Adrenal gland (tissue), 9 donors: ENCODE measurements at regions not wholly inside any gene's neighbourhood (a gene's known extent, or its start where the extent isn't known, plus 50 kb on each side); places are given as distances from the start of the nearest gene placed in this dataset.

Experiments used
- DNase-seq, 7 donors: peaks; one replicate each; pipeline ENCODE4 v3.0.0-alpha.2; 2019 to 2020
- H3K27ac ChIP-seq, 5 donors: fragments of 200-600 bp; sonication (generic) in 4 of 5; 1 replicate in 3 of 5; 2 replicates in 2 of 5; pipeline versions ENCODE4 v1.5.1 to v1.8.0; 2016 to 2020; ENCODE audit warnings: mild to moderate bottlenecking in 1 of 5
- H3K27me3 ChIP-seq: fragments of 200-600 bp; 2 replicates; pipeline ENCODE4 v1.8.0; 2021
- H3K36me3 ChIP-seq, 2 donors: fragments of 200-600 bp; replicated peaks in 1 of 2; 1 replicate in 1 of 2; 2 replicates in 1 of 2; pipeline versions ENCODE4 v1.5.1 to v1.8.0; 2018 to 2022
- H3K4me1 ChIP-seq, 2 donors: fragments of 200-600 bp; replicated peaks in 1 of 2; 1 replicate in 1 of 2; 2 replicates in 1 of 2; pipeline versions ENCODE4 v1.5.1 to v1.8.0; 2018 to 2021
- H3K4me3 ChIP-seq, 4 donors: fragments of 200-600 bp; sonication (generic) in 3 of 4; one replicate each; pipeline ENCODE4 v1.5.1; 2016 to 2018
- H3K9me3 ChIP-seq, 3 donors: fragments of 200-600 bp; sonication (generic) in 1 of 3; replicated peaks in 1 of 3; 1 replicate in 2 of 3; 2 replicates in 1 of 3; pipeline versions ENCODE4 v1.5.1 to v1.8.0; 2016 to 2021
- POLR2A ChIP-seq, 2 donors: fragments of 450-650 bp; IDR thresholded peaks; one replicate each; pipeline ENCODE4 v1.6.1; 2017; ENCODE audit warnings: antibody characterized with exemption in 2 of 2, mild to moderate bottlenecking in 2 of 2, moderate library complexity in 1 of 2
- WGBS, 4 donors: extraction: QIAGEN DNeasy Blood & Tissue Kit in 2 of 4; methylation state at CpG; one replicate each; pipeline versions ENCODE4 v1.1.5 to v1.1.7; 2013 to 2017; 5-methylcytosine and 5-hydroxymethylcytosine counted together
- intact Hi-C, 2 donors: fragments of 100-400 bp; cut with DNase I; formaldehyde crosslinking; loops; one replicate each; pipeline versions ENCODE4 v1.14.1 to v1.15.0; 2022 to 2023
- TF ChIP-seq, protein P1 (sequence below), 6 experiments: fragments of 450-650 bp in 4 of 6; fragments of 200-600 bp in 2 of 6; sonication (generic) in 1 of 6; IDR thresholded peaks; 1 replicate in 5 of 6; 2 replicates in 1 of 6; pipeline versions ENCODE4 v1.5.1 to v1.8.0; 2016 to 2021; ENCODE audit warnings: antibody characterized with exemption in 6 of 6, mild to moderate bottlenecking in 2 of 6, moderate library complexity in 1 of 6
- donor health status: healthy with polysubstance abuse.
- donor health status: Bipolar disorder and iron deficiency.
- donor health status: DM: yes; HTN: yes; CAD: no.
- donor health status: DM: no; HTN: no; CAD: no.
- donor health status: DM: no; HTN: no; CAD: no.

- DNase-seq, result no peak
- Histone ChIP-seq H3K4me1 (no peaks in the 10 kb centered on the region), H3K27ac (no peak overlapping the region), H3K27me3 (no peaks in the 10 kb centered on the region), H3K9me3 (no peaks in the 10 kb centered on the region), H3K4me3 (no peak overlapping the region), H3K36me3 (no peaks in the 10 kb centered on the region)
- intact Hi-C loops, result no loop called here
- TF ChIP-seq, protein P1, sequence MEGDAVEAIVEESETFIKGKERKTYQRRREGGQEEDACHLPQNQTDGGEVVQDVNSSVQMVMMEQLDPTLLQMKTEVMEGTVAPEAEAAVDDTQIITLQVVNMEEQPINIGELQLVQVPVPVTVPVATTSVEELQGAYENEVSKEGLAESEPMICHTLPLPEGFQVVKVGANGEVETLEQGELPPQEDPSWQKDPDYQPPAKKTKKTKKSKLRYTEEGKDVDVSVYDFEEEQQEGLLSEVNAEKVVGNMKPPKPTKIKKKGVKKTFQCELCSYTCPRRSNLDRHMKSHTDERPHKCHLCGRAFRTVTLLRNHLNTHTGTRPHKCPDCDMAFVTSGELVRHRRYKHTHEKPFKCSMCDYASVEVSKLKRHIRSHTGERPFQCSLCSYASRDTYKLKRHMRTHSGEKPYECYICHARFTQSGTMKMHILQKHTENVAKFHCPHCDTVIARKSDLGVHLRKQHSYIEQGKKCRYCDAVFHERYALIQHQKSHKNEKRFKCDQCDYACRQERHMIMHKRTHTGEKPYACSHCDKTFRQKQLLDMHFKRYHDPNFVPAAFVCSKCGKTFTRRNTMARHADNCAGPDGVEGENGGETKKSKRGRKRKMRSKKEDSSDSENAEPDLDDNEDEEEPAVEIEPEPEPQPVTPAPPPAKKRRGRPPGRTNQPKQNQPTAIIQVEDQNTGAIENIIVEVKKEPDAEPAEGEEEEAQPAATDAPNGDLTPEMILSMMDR (IDR thresholded peaks at IDR 0.05), result no peak
- TF ChIP-seq POLR2A (IDR thresholded peaks at IDR 0.05), result no peak
- 55 to 70% (median 65%) methylated on average over 2 of the region's 2 CpGs for WGBS, 4 donors
Measured at GRCh38 chr2:190766595-190766994, 114.0 kb upstream of the GLS start.

DNA sequence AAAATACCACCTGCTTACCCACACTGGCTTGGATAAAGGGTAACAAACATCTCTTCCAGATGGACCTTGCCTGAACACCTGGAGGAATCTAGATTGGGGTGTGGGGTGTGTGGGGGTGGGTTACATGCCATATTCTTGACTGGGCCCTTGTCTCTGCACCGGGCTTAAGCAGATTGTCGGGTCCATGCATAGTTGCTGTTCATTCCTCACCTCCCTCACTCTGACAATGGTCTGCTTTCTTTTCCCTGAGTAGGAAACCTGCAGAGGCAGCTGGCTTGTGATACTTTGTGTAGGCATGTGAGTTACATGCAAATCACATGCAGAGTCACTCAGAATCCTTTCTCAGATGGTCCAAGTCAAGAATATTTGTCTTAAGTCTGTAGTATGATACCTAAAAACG lies 112.8 kb upstream of the GLS start:
- H3K36me3 ChIP-seq, result no peaks in the 10 kb centered on the region
- no peak for TF ChIP-seq POLR2A (IDR thresholded peaks at IDR 0.05)
- TF ChIP-seq, protein P1 (IDR thresholded peaks at IDR 0.05), result no peak
- H3K9me3 ChIP-seq, result no peaks in the 10 kb centered on the region
- intact Hi-C loops, result no loop called here
- 83 to 86% (median 85%) methylated on average over 3 of the region's 3 CpGs for WGBS, 4 donors
- no peak for DNase-seq
- no peak overlapping the region for H3K27ac ChIP-seq
- H3K4me3 ChIP-seq, result no peak overlapping the region
- H3K27me3 ChIP-seq, result no peaks in the 10 kb centered on the region
- H3K4me1 ChIP-seq, result no peaks in the 10 kb centered on the region

DNA sequence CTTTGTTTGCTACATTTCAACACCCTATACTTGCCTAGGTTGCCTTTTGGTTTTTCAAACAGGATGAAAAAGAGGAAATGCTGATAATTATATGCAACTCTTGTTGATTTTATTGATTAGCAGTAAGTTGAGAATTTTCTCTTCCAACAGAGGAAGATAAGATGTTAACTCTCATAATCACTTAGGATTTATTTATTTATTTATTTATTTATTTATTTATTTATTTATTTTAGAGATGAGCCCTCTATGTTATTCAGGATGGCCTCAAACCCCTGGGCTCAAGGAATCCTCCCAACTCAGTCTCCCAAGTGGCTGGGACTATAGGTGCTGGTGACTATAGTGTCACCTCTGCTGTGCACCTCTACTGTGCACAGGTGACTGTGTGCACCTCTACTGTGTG lies 111.4 kb upstream of the GLS start:
- Histone ChIP-seq H3K4me3 (no peak overlapping the region), H3K27ac (no peak overlapping the region), H3K36me3 (no peaks in the 10 kb centered on the region), H3K27me3 (no peaks in the 10 kb centered on the region), H3K9me3 (no peaks in the 10 kb centered on the region), H3K4me1 (no peaks in the 10 kb centered on the region)
- intact Hi-C loops, result no loop called here
- TF ChIP-seq, protein P1 (IDR thresholded peaks at IDR 0.05), result no peak
- TF ChIP-seq POLR2A (IDR thresholded peaks at IDR 0.05), result no peak
- no peak for DNase-seq

DNA sequence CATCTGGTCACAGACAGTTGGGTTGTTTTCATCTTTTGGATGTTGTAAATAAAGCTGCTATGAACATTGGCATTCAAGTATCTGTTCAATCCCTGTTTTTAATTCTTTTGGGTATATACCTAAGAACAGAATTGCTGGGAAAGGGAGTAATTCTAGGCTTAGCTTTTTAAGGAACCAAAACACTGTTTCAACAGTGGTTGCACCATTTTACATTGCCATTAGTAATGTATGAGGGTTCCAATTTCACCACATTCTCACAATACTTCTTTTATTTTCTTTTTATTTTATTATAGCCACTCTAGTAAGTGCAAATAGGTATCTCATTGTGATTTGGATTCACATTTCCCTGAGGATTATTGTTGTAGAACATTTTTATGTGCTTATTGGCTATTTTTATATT lies 108.9 kb upstream of the GLS start:
- no peak for DNase-seq
- intact Hi-C loops, result no loop called here
- Histone ChIP-seq H3K27me3 (no peaks in the 10 kb centered on the region), H3K36me3 (no peaks in the 10 kb centered on the region), H3K27ac (no peak overlapping the region), H3K4me3 (no peak overlapping the region), H3K9me3 (no peaks in the 10 kb centered on the region), H3K4me1 (no peaks in the 10 kb centered on the region)
- TF ChIP-seq, protein P1 (IDR thresholded peaks at IDR 0.05), result no peak
- TF ChIP-seq POLR2A (IDR thresholded peaks at IDR 0.05), result no peak
